Neuronal stem cell (in vitro differentiated cells): ENCODE measurements at regions not wholly inside any gene's neighbourhood (a gene's known extent, or its start where the extent isn't known, plus 50 kb on each side); places are given as distances from the start of the nearest gene placed in this dataset.

Source experiments
- DNase-seq: peaks from one replicate; pipeline ENCODE4 v3.0.0-alpha.2; 2013; ENCODE audit warnings: low spot score
- H2AFZ ChIP-seq: one replicate; pipeline ENCODE4 v1.6.1; 2013; ENCODE audit warnings: mild to moderate bottlenecking, low read length, inconsistent platforms
- H2AK5ac ChIP-seq: 2 replicates; pipeline ENCODE4 v1.6.1; 2013; ENCODE audit warnings: low read depth, mild to moderate bottlenecking, inconsistent platforms, low read length, moderate library complexity, mixed read lengths
- H2BK120ac ChIP-seq: 2 replicates; pipeline ENCODE4 v1.6.1; 2013; ENCODE audit warnings: low read depth, mild to moderate bottlenecking, inconsistent platforms, low read length, moderate library complexity, mixed read lengths
- H2BK12ac ChIP-seq: one replicate; pipeline ENCODE4 v1.6.1; 2013; ENCODE audit warnings: low read length, inconsistent platforms
- H2BK15ac ChIP-seq: 2 replicates; pipeline ENCODE4 v1.6.1; 2013; ENCODE audit warnings: mild to moderate bottlenecking, low read length, inconsistent platforms, mixed read lengths
- H2BK5ac ChIP-seq: one replicate; pipeline ENCODE4 v1.6.1; 2013; ENCODE audit warnings: inconsistent platforms, mild to moderate bottlenecking, low read length, moderate library complexity
- H3K14ac ChIP-seq: one replicate; pipeline ENCODE4 v1.6.1; 2013; ENCODE audit warnings: low read length, inconsistent platforms
- H3K18ac ChIP-seq: 2 replicates; pipeline ENCODE4 v1.6.1; 2013; ENCODE audit warnings: low read length, inconsistent platforms
- H3K23ac ChIP-seq: 2 replicates; pipeline ENCODE4 v1.6.1; 2013; ENCODE audit warnings: low read depth, mild to moderate bottlenecking, mixed read lengths, low read length, inconsistent platforms; ENCODE audit not compliant: poor library complexity
- H3K27ac ChIP-seq: replicated peaks from 3 replicates; pipeline ENCODE4 v1.5.1; 2013; ENCODE audit warnings: low read length, inconsistent platforms
- H3K27me3 ChIP-seq, 3 experiments: 2 replicates each; pipeline ENCODE4 v1.6.1; 2013; ENCODE audit warnings: low read length in 3 of 3, mild to moderate bottlenecking in 2 of 3, inconsistent platforms in 1 of 3, low read depth in 1 of 3, mixed read lengths in 1 of 3, moderate library complexity in 1 of 3; ENCODE audit not compliant: control insufficient read depth in 3 of 3, insufficient read depth in 3 of 3
- H3K36me3 ChIP-seq, 2 donors: replicated peaks in 1 of 2; 2 replicates each; pipeline ENCODE4 v1.6.1; 2013; ENCODE audit warnings: low read length in 2 of 2; ENCODE audit not compliant: control insufficient read depth in 2 of 2, insufficient read depth in 2 of 2
- H3K4ac ChIP-seq: 2 replicates; pipeline ENCODE4 v1.6.1; 2013; ENCODE audit warnings: inconsistent platforms, mild to moderate bottlenecking, low read length, moderate library complexity
- H3K4me1 ChIP-seq, 2 donors: 1 replicate in 1 of 2; 2 replicates in 1 of 2; pipeline ENCODE4 v1.6.1; 2013; ENCODE audit warnings: low read length in 2 of 2, low read depth in 1 of 2; ENCODE audit not compliant: control insufficient read depth in 2 of 2, insufficient read depth in 1 of 2
- H3K4me2 ChIP-seq: one replicate; pipeline ENCODE4 v1.6.1; 2013; ENCODE audit warnings: mild to moderate bottlenecking, low read length, inconsistent platforms; ENCODE audit not compliant: insufficient read depth, poor library complexity, severe bottlenecking
- H3K4me3 ChIP-seq, 2 donors: 2 replicates each; pipeline ENCODE4 v1.5.1; 2013; ENCODE audit warnings: low read length in 2 of 2, mild to moderate bottlenecking in 2 of 2, inconsistent platforms in 1 of 2, moderate library complexity in 1 of 2
- H3K79me1 ChIP-seq: one replicate; pipeline ENCODE4 v1.6.1; 2013; ENCODE audit warnings: low read depth, mild to moderate bottlenecking, inconsistent platforms, low read length, moderate library complexity
- H3K9ac ChIP-seq: one replicate; pipeline ENCODE4 v1.6.1; 2013; ENCODE audit warnings: mild to moderate bottlenecking, low read depth, low read length, inconsistent platforms; ENCODE audit not compliant: poor library complexity
- H3K9me3 ChIP-seq, 2 donors: replicated peaks in 1 of 2; 2 replicates each; pipeline versions ENCODE3 to v1.6.1; 2013; ENCODE audit warnings: low read length in 2 of 2, mild to moderate bottlenecking in 2 of 2, inconsistent platforms in 1 of 2, low read depth in 1 of 2, mixed read lengths in 1 of 2, moderate library complexity in 1 of 2; ENCODE audit not compliant: control insufficient read depth in 2 of 2, insufficient read depth in 1 of 2
- H4K8ac ChIP-seq: one replicate; pipeline ENCODE4 v1.6.1; 2013; ENCODE audit warnings: low read depth, mild to moderate bottlenecking, inconsistent platforms, low read length, moderate library complexity
- H4K91ac ChIP-seq: one replicate; pipeline ENCODE4 v1.6.1; 2013; ENCODE audit warnings: low read length, low read depth, mild to moderate bottlenecking, inconsistent platforms; ENCODE audit not compliant: poor library complexity
- WGBS, 2 donors: extraction: QIAGEN DNeasy Blood & Tissue Kit; methylation state at CpG; one replicate each; pipeline ENCODE4 v1.1.7; 2013; ENCODE audit warnings: missing lambda C conversion rate in 2 of 2, mixed read lengths in 1 of 2; ENCODE audit not compliant: insufficient read length in 2 of 2, insufficient replicate concordance in 1 of 2; ENCODE audit errors: extremely low coverage in 2 of 2; 5-methylcytosine and 5-hydroxymethylcytosine counted together

DNA sequence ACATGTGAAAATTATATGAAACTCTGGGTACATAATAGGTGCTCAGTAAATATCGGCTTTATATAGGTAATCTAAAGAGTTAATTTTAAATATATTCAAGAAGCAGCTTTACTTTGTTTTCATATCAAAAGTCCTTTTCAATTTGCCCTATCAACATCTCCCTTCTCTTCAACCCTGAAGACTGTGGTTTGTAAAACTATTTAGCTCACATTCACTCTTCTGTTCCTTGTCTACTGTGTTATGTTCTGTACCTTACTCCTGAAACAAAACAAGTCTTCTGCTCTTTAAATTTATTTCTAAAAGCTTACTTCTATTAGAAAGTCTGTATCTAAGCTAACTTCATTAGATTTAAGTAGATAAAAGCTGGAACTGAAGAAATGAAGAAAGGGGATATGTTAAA, 301.7 kb upstream of the PMFBP1 start:
- Histone ChIP-seq H4K91ac (no peak overlapping the region), H3K4me3 (no peak overlapping the region), H3K27me3 (no peaks in the 10 kb centered on the region), H3K36me3 (no peaks in the 10 kb centered on the region), H2AFZ (no peak overlapping the region), H2BK12ac (no peak overlapping the region), H3K18ac (no peak overlapping the region), H3K79me1 (no peaks in the 10 kb centered on the region), H3K9ac (no peak overlapping the region), H2BK15ac (no peak overlapping the region), H3K4ac (no peak overlapping the region), H3K23ac (no peak overlapping the region), H2BK120ac (no peak overlapping the region), H3K9me3 (no peaks in the 10 kb centered on the region), H3K4me1 (peaks cover 8 to 13% of the 10 kb centered on the region in 2 donors), H2AK5ac (no peak overlapping the region), H3K14ac (no peak overlapping the region), H2BK5ac (no peak overlapping the region), H3K4me2 (no peak overlapping the region), H3K27ac (no peak overlapping the region), H4K8ac (no peak overlapping the region)
- no CpG with 5 or more reads among the region's 1 CpG for WGBS, 2 donors
- no peak for DNase-seq

DNA sequence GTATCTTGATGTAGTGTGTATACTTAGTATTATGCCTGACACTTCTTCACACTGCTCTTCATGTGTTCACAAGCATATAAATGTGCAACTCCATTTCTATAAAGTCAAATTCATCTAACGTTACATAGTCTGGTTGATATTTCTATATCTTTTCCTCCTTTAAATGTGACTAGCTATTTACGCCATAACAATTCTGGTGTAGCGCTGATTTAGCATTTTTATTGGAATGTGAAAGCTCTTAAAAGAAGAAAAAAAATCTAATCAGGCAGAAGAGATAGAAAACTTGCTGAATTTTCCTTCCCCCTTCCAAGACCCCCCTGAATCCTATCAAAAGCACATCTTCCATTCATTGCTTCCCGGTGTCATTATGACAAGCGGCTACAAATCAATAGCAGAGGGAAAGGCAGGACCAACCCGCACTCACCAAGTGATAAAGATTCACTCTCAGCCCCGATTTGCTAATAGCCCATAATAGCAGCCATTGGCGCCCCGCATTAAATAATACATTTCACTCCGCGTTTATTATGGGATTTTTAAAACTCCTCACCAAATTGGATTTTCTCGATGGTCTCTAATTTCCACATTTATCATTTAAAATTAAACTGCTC, 299.5 kb upstream of the PMFBP1 start:
- Histone ChIP-seq H3K36me3 (no peaks in the 10 kb centered on the region), H3K18ac (no peak overlapping the region), H3K4me1 (peaks cover 8 to 13% of the 10 kb centered on the region in 2 donors), H4K91ac (no peak overlapping the region), H3K23ac (no peak overlapping the region), H2BK15ac (no peak overlapping the region), H3K4me2 (no peak overlapping the region), H2BK120ac (no peak overlapping the region), H3K9me3 (no peaks in the 10 kb centered on the region), H2AK5ac (no peak overlapping the region), H4K8ac (no peak overlapping the region), H2BK5ac (no peak overlapping the region), H2BK12ac (no peak overlapping the region), H3K9ac (no peak overlapping the region), H3K4ac (no peak overlapping the region), H3K79me1 (no peaks in the 10 kb centered on the region), H2AFZ (no peak overlapping the region), H3K14ac (no peak overlapping the region), H3K27ac (no peak overlapping the region), H3K4me3 (no peak overlapping the region), H3K27me3 (no peaks in the 10 kb centered on the region)
- WGBS, 2 donors: no CpG with 5 or more reads among the region's 12 CpGs
- no peak for DNase-seq

DNA sequence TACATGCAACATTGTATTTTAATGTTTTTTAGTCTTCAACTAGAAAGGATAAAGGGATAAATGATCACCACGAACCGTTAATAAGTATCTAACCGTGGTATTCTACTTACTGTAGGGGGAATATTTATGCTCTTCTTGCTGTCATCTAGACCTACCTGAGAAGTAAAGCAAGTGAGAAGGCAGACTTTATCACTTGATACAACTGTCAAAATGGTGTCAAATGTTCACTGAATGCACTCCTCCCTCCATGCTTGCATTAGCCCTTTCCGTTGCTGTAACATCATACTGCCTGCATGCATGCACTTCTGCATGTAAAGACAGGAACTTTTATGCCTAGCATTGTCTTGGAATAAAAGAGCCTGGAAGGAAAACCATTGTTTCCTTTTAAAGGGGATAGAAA, 298.6 kb upstream of the PMFBP1 start:
- Histone ChIP-seq H3K4ac (no peak overlapping the region), H2AFZ (no peak overlapping the region), H2BK120ac (no peak overlapping the region), H3K23ac (no peak overlapping the region), H4K91ac (no peak overlapping the region), H3K18ac (no peak overlapping the region), H3K9ac (no peak overlapping the region), H3K14ac (no peak overlapping the region), H3K4me3 (no peak overlapping the region), H3K79me1 (no peaks in the 10 kb centered on the region), H3K27ac (no peak overlapping the region), H3K27me3 (no peaks in the 10 kb centered on the region), H3K4me1 (peaks cover 6 to 13% of the 10 kb centered on the region in 2 donors), H2AK5ac (no peak overlapping the region), H3K36me3 (no peaks in the 10 kb centered on the region), H3K4me2 (no peak overlapping the region), H2BK5ac (no peak overlapping the region), H3K9me3 (no peaks in the 10 kb centered on the region), H2BK15ac (no peak overlapping the region), H4K8ac (no peak overlapping the region), H2BK12ac (no peak overlapping the region)
- no peak for DNase-seq
- WGBS, 2 donors: no CpG with 5 or more reads among the region's 4 CpGs

DNA sequence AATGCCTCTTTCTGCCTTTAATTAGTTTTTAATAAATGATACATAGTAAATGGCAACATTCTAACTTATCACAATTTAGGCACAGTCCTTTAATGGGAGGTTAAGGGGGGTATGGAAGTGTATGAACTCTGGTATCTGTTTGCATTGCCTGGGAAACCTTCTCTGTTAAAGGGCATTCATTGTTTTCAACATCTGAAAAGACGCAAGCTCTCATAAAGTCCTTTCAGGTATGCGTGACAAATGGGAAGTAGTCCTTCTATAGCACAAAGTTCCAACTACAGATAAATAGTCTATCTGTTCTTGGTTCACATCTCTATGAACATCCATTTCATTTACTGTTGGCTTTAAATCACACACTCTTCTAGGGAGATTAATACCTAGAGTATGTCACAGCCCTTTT, 298.0 kb upstream of the PMFBP1 start:
- no peak overlapping the region for H3K27ac ChIP-seq

More for the DNA sequence above, 298.0 kb upstream of the PMFBP1 start:
- H2BK15ac ChIP-seq: no peak overlapping the region
- no peak overlapping the region for H3K14ac ChIP-seq
- H2AFZ ChIP-seq: no peak overlapping the region
- no peaks in the 10 kb centered on the region for H3K9me3 ChIP-seq
- no peak overlapping the region for H3K23ac ChIP-seq
- H3K4ac ChIP-seq: no peak overlapping the region
- WGBS, 2 donors: no CpG with 5 or more reads among the region's 2 CpGs
- no peaks in the 10 kb centered on the region for H3K27me3 ChIP-seq
- no peak overlapping the region for H3K18ac ChIP-seq
- H2BK120ac ChIP-seq: no peak overlapping the region
- H3K79me1 ChIP-seq: no peaks in the 10 kb centered on the region
- DNase-seq: no peak
- no peak overlapping the region for H2BK12ac ChIP-seq
- H3K4me3 ChIP-seq: no peak overlapping the region
- no peaks in the 10 kb centered on the region for H3K36me3 ChIP-seq
- H2AK5ac ChIP-seq: no peak overlapping the region
- H4K91ac ChIP-seq: no peak overlapping the region
- no peak overlapping the region for H3K9ac ChIP-seq
- no peak overlapping the region for H3K4me2 ChIP-seq
- no peak overlapping the region for H4K8ac ChIP-seq
- H2BK5ac ChIP-seq: no peak overlapping the region
- H3K4me1 ChIP-seq: peaks cover 6 to 13% of the 10 kb centered on the region in 2 donors
